GM12878 (cell line): ENCODE measurements at regions not wholly inside any gene's neighbourhood (a gene's known extent, or its start where the extent isn't known, plus 50 kb on each side); places are given as distances from the start of the nearest gene placed in this dataset.

Experiments used
- ATAC-seq: fragments of 200-7000 bp; cut with Tn5 transposase; 3 replicates; pipeline ENCODE4 v1.9.1; 2020; ENCODE audit warnings: mild to moderate bottlenecking, moderate library complexity
- BruUV-seq: library from RNA; stranded (reverse); fragments of 400-500 nt; replicated peaks from 2 replicates; lab custom pipeline; 2021; lab: Mats Ljungman, UMichigan
- CTCF ChIA-PET: fragments of 300-600 bp; sonication (Branson Sonifier 250); formaldehyde crosslinking; extraction: SDS; loops from one replicate; lab custom pipeline; 2021; ENCODE audit warnings: inconsistent platforms; lab: Yijun Ruan, JAX
- POLR2A ChIA-PET: fragments of 350-600 bp; formaldehyde crosslinking; extraction: SDS; loops from one replicate; lab custom pipeline; 2021; ENCODE audit warnings: inconsistent platforms; lab: Charles Lee
- RAD21 ChIA-PET: fragments of 300-600 bp; sonication (Branson Sonifier 250); formaldehyde crosslinking; loops from one replicate; lab custom pipeline; 2023; ENCODE audit warnings: antibody characterized with exemption; ENCODE audit not compliant: unreplicated experiment; lab: Charles Lee
- SMC1A ChIA-PET: fragments of 300-600 bp; sonication (Branson Sonifier 250); formaldehyde crosslinking; loops from one replicate; lab custom pipeline; 2023; ENCODE audit not compliant: unreplicated experiment, uncharacterized antibody; lab: Charles Lee
- DNase-seq: peaks from one replicate; pipeline ENCODE4 v3.0.0-alpha.2; 2011; ENCODE audit warnings: low read depth, low spot score
- FAIRE-seq: peaks from 3 replicates; lab custom pipeline; 2011; peaks lifted over from hg19 to GRCh38; lab: Jason Lieb, UNC
- H2AFZ ChIP-seq: 2 replicates; pipeline ENCODE4 v1.6.0; 2011; ENCODE audit warnings: low read depth, low read length, control low read depth; ENCODE audit not compliant: control insufficient read depth
- H3K27ac ChIP-seq: 2 replicates; pipeline ENCODE4 v1.5.1; 2011; ENCODE audit warnings: control low read depth; ENCODE audit not compliant: control insufficient read depth, insufficient read depth
- H3K27me3 ChIP-seq, 2 experiments: replicated peaks in 1 of 2; 2 replicates each; pipeline versions ENCODE4 v1.6.0 to v1.6.1; 2011; ENCODE audit warnings: low read length in 1 of 2; ENCODE audit not compliant: control insufficient read depth in 2 of 2, insufficient read depth in 2 of 2
- H3K36me3 ChIP-seq, 2 experiments: 2 replicates each; pipeline ENCODE4 v1.5.1; 2011; ENCODE audit warnings: low read length in 1 of 2; ENCODE audit not compliant: control insufficient read depth in 2 of 2, insufficient read depth in 2 of 2
- H3K4me1 ChIP-seq: 2 replicates; pipeline ENCODE4 v1.6.1; 2011; ENCODE audit warnings: mild to moderate bottlenecking, low read length, moderate library complexity, mixed read lengths; ENCODE audit not compliant: control insufficient read depth, insufficient read depth
- H3K4me2 ChIP-seq: 2 replicates; pipeline ENCODE4 v1.6.0; 2011; ENCODE audit warnings: control low read depth; ENCODE audit not compliant: control insufficient read depth, insufficient read depth
- H3K4me3 ChIP-seq: fragments of 200-600 bp; sonication (generic); 2 replicates; pipeline ENCODE4 v1.5.1; 2016
- H3K79me2 ChIP-seq: 2 replicates; pipeline ENCODE4 v1.6.0; 2011; ENCODE audit warnings: low read length; ENCODE audit not compliant: control insufficient read depth, insufficient read depth
- H3K9ac ChIP-seq: 2 replicates; pipeline ENCODE4 v1.8.0; 2011; ENCODE audit warnings: low read length, control low read depth, mixed read lengths; ENCODE audit not compliant: control insufficient read depth, insufficient read depth
- H3K9me3 ChIP-seq: replicated peaks from 3 replicates; pipeline ENCODE4 v1.5.1; 2011; ENCODE audit warnings: mild to moderate bottlenecking, low read length; ENCODE audit not compliant: control insufficient read depth, insufficient read depth
- H4K20me1 ChIP-seq: 2 replicates; pipeline ENCODE4 v1.6.0; 2011; ENCODE audit not compliant: control insufficient read depth, insufficient read depth
- BACH1 ChIP-seq: fragments of 450-650 bp; IDR thresholded peaks from 2 replicates; pipeline ENCODE4 v1.6.1; 2017; ENCODE audit warnings: mild to moderate bottlenecking, borderline replicate concordance
- CBFB ChIP-seq: IDR thresholded peaks from 2 replicates; pipeline ENCODE4 v1.6.1; 2016; ENCODE audit warnings: antibody characterized with exemption, low read depth
- CHD4 ChIP-seq: fragments of 200-600 bp; sonication (generic); IDR thresholded peaks from 2 replicates; pipeline ENCODE4 v1.6.1; 2016; ENCODE audit warnings: mild to moderate bottlenecking
- ESRRA ChIP-seq: IDR thresholded peaks from 2 replicates; pipeline ENCODE4 v1.6.1; 2012; ENCODE audit warnings: mild to moderate bottlenecking, low read length, improper control_type of control experiment
- IKZF1 ChIP-seq: fragments of 450-650 bp; conservative IDR thresholded peaks from 2 replicates; pipeline ENCODE4 v1.6.1; 2017; ENCODE audit warnings: antibody characterized with exemption, mild to moderate bottlenecking
- NR2C2 ChIP-seq: IDR thresholded peaks from 2 replicates; pipeline ENCODE4 v1.6.1; 2011; ENCODE audit warnings: borderline replicate concordance, low read depth; ENCODE audit not compliant: control insufficient read depth, insufficient read length
- RAD51 ChIP-seq: fragments of 450-650 bp; IDR thresholded peaks from 2 replicates; pipeline ENCODE4 v1.6.1; 2016; ENCODE audit warnings: moderate library complexity, mild to moderate bottlenecking, inconsistent platforms
- SPI1 ChIP-seq: IDR thresholded peaks from 2 replicates; pipeline ENCODE4 v1.6.1; 2011; ENCODE audit warnings: low read depth, mild to moderate bottlenecking, low read length, moderate library complexity, borderline replicate concordance; ENCODE audit not compliant: insufficient read depth
- SREBF1 ChIP-seq: IDR thresholded peaks from 2 replicates; pipeline ENCODE4 v1.6.1; 2012; ENCODE audit warnings: mild to moderate bottlenecking, low read length
- TCF7 ChIP-seq: IDR thresholded peaks from 2 replicates; pipeline ENCODE4 v1.6.1; 2014; ENCODE audit warnings: antibody characterized with exemption, borderline replicate concordance
- ZNF384 ChIP-seq: IDR thresholded peaks from 2 replicates; pipeline ENCODE4 v1.6.1; 2012; ENCODE audit warnings: low read depth, mild to moderate bottlenecking, low read length, improper control_type of control experiment, borderline replicate concordance
- ZZZ3 ChIP-seq: IDR thresholded peaks from 2 replicates; pipeline ENCODE4 v1.6.1; 2011; ENCODE audit warnings: low read depth; ENCODE audit not compliant: control insufficient read depth, insufficient read length
- WGBS: methylation state at CpG from one replicate; pipeline ENCODE4 v1.1.6; 2016; ENCODE audit warnings: low lambda C conversion rate; ENCODE audit not compliant: insufficient replicate concordance, insufficient coverage; ENCODE audit errors: missing lambda C conversion rate; 5-methylcytosine and 5-hydroxymethylcytosine counted together
- in situ Hi-C: fragments of 300-500 bp; cut with MboI; formaldehyde crosslinking; loops from 9 replicates; pipeline ENCODE4 v1.14.3; 2018; ENCODE audit warnings: mixed read lengths
- intact Hi-C: fragments of 100-400 bp; cut with micrococcal nuclease; formaldehyde crosslinking; loops from one replicate; pipeline ENCODE4 v1.14.2; 2022; ENCODE audit not compliant: unreplicated experiment
- TF ChIP-seq, protein P1 (sequence below): fragments of 450-650 bp; IDR thresholded peaks from 2 replicates; pipeline ENCODE4 v1.6.1; 2017; ENCODE audit warnings: low read depth, mild to moderate bottlenecking, moderate library complexity
- TF ChIP-seq, protein P2 (sequence below): fragments of 450-650 bp; IDR thresholded peaks from 2 replicates; pipeline ENCODE4 v1.6.1; 2017; ENCODE audit warnings: mild to moderate bottlenecking, moderate library complexity
- TF ChIP-seq, protein P3 (sequence below): IDR thresholded peaks from 2 replicates; pipeline ENCODE4 v1.6.1; 2011; ENCODE audit warnings: borderline replicate concordance, low read depth, mild to moderate bottlenecking, moderate library complexity, low read length; ENCODE audit not compliant: insufficient read depth, poor library complexity, severe bottlenecking

DNA sequence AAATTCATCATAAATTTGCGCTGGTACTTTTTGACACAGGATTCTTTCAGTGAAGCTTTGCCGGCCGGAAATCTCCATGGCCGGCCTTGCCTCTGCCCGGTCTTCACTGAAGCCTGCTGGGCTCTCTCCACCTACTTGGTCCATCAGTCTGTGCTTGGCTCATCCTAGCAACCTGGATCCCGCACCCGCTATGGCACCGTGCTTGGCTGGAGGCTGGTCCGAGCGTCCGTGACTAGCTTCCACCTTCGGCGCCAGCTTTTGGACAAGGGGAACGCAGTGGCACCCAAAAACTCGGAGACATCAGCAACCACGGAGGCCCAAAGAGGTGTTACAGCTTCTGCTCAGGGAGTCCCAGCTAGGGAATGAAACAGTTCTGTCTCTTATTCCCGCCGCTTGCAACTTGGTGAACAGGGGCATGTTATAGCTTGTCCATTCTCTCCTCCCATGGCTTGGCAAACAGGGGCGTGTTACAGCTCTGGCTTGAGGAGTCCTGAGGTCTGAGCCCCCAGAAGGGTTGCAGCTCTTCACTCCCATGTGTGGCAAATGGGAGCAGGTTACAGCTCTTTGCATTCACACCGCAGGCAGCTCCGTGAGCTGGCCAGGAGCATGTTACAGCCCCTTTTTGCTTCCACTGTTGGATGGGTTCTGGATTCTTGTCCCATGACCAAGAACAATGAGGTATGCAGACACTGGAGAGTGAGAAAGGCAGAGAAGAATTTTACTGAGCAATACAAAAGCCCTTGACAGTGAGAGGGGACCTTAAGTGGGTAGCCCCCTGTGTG is 204.2 kb downstream of the DIPK2A start (continued):
- no peak for TF ChIP-seq ZZZ3
- TF ChIP-seq CBFB = no peak

DNA sequence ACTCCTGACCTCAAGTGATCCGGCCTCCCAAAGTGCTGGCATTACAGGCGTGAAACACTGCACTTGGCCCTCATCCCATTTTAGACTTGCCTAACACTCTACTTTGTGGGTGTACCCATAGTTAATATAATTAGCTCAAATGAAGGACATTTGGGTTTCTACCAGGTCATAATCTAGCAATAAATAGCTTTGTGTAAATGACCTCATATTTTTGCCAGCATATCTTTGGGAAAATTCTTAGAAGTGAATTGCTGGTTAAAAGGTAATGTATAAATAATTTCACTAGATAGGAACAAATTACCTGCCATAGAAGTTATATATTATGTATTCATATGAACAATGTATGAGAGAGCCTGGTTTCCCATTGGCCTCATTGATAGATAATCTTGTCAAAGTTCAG is 206.0 kb downstream of the DIPK2A start:
- SMC1A ChIA-PET = no interaction called here

More for the DNA sequence above, 206.0 kb downstream of the DIPK2A start:
- H3K27me3 ChIP-seq = no peaks in the 10 kb centered on the region
- no peaks in the 10 kb centered on the region for H3K36me3 ChIP-seq
- CTCF ChIA-PET = no interaction called here
- no peaks in the 10 kb centered on the region for H4K20me1 ChIP-seq
- DNase-seq (no peak), FAIRE-seq (no peak), ATAC-seq (no peak)
- H2AFZ ChIP-seq = no peak overlapping the region
- intact Hi-C loops = no loop called here
- H3K4me1 ChIP-seq = no peaks in the 10 kb centered on the region
- RAD21 ChIA-PET = no interaction called here
- in situ Hi-C loops = no loop called here
- H3K9me3 ChIP-seq = no peaks in the 10 kb centered on the region; the same call in 2 of the 3 replicates
- H3K4me3 ChIP-seq = no peak overlapping the region
- POLR2A ChIA-PET = no interaction called here
- no peak overlapping the region for H3K4me2 ChIP-seq
- H3K9ac ChIP-seq = no peak overlapping the region
- TF ChIP-seq ESRRA (no peak), SREBF1 (no peak), CHD4 (no peak), IKZF1 (no peak), NR2C2 (no peak), BACH1 (no peak), SPI1 (no peak), TCF7 (no peak), RAD51 (no peak), ZNF384 (no peak)
- TF ChIP-seq, protein P1, sequence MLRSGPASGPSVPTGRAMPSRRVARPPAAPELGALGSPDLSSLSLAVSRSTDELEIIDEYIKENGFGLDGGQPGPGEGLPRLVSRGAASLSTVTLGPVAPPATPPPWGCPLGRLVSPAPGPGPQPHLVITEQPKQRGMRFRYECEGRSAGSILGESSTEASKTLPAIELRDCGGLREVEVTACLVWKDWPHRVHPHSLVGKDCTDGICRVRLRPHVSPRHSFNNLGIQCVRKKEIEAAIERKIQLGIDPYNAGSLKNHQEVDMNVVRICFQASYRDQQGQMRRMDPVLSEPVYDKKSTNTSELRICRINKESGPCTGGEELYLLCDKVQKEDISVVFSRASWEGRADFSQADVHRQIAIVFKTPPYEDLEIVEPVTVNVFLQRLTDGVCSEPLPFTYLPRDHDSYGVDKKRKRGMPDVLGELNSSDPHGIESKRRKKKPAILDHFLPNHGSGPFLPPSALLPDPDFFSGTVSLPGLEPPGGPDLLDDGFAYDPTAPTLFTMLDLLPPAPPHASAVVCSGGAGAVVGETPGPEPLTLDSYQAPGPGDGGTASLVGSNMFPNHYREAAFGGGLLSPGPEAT = no peak
- TF ChIP-seq, protein P2, sequence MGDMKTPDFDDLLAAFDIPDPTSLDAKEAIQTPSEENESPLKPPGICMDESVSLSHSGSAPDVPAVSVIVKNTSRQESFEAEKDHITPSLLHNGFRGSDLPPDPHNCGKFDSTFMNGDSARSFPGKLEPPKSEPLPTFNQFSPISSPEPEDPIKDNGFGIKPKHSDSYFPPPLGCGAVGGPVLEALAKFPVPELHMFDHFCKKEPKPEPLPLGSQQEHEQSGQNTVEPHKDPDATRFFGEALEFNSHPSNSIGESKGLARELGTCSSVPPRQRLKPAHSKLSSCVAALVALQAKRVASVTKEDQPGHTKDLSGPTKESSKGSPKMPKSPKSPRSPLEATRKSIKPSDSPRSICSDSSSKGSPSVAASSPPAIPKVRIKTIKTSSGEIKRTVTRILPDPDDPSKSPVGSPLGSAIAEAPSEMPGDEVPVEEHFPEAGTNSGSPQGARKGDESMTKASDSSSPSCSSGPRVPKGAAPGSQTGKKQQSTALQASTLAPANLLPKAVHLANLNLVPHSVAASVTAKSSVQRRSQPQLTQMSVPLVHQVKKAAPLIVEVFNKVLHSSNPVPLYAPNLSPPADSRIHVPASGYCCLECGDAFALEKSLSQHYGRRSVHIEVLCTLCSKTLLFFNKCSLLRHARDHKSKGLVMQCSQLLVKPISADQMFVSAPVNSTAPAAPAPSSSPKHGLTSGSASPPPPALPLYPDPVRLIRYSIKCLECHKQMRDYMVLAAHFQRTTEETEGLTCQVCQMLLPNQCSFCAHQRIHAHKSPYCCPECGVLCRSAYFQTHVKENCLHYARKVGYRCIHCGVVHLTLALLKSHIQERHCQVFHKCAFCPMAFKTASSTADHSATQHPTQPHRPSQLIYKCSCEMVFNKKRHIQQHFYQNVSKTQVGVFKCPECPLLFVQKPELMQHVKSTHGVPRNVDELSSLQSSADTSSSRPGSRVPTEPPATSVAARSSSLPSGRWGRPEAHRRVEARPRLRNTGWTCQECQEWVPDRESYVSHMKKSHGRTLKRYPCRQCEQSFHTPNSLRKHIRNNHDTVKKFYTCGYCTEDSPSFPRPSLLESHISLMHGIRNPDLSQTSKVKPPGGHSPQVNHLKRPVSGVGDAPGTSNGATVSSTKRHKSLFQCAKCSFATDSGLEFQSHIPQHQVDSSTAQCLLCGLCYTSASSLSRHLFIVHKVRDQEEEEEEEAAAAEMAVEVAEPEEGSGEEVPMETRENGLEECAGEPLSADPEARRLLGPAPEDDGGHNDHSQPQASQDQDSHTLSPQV = no peak
- TF ChIP-seq, protein P3, sequence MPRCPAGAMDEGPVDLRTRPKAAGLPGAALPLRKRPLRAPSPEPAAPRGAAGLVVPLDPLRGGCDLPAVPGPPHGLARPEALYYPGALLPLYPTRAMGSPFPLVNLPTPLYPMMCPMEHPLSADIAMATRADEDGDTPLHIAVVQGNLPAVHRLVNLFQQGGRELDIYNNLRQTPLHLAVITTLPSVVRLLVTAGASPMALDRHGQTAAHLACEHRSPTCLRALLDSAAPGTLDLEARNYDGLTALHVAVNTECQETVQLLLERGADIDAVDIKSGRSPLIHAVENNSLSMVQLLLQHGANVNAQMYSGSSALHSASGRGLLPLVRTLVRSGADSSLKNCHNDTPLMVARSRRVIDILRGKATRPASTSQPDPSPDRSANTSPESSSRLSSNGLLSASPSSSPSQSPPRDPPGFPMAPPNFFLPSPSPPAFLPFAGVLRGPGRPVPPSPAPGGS = no peak
- no peak overlapping the region for H3K27ac ChIP-seq
- no peaks in the 10 kb centered on the region for H3K79me2 ChIP-seq
- 100% methylated on average over 2 of the region's 2 CpGs for WGBS
- BruUV-seq = no TSS peak
